ENCODE measurements at regions not wholly inside any gene's neighbourhood (a gene's known extent, or its start where the extent isn't known, plus 50 kb on each side); places are given as distances from the start of the nearest gene placed in this dataset.

GRCh38 chr17:73821665-73822064, 177.4 kb upstream of the SDK2 start:
- H3K27ac ChIP-seq: no peak overlapping the region
- no peaks in the 10 kb centered on the region for H3K36me3 ChIP-seq
- DNase-seq (ENCODE audit: low spot score): no peak
- no peaks in the 10 kb centered on the region for H3K4me1 ChIP-seq (replicated peaks)
- no peaks in the 10 kb centered on the region for H3K27me3 ChIP-seq (replicated peaks; ENCODE audit: insufficient read depth)
- no peaks in the 10 kb centered on the region for H3K9me3 ChIP-seq
- 92% methylated on average over 2 of the region's 2 CpGs for WGBS
- TF ChIP-seq, protein P1, sequence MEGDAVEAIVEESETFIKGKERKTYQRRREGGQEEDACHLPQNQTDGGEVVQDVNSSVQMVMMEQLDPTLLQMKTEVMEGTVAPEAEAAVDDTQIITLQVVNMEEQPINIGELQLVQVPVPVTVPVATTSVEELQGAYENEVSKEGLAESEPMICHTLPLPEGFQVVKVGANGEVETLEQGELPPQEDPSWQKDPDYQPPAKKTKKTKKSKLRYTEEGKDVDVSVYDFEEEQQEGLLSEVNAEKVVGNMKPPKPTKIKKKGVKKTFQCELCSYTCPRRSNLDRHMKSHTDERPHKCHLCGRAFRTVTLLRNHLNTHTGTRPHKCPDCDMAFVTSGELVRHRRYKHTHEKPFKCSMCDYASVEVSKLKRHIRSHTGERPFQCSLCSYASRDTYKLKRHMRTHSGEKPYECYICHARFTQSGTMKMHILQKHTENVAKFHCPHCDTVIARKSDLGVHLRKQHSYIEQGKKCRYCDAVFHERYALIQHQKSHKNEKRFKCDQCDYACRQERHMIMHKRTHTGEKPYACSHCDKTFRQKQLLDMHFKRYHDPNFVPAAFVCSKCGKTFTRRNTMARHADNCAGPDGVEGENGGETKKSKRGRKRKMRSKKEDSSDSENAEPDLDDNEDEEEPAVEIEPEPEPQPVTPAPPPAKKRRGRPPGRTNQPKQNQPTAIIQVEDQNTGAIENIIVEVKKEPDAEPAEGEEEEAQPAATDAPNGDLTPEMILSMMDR (IDR thresholded peaks at IDR 0.05): no peak
- TF ChIP-seq POLR2A (IDR thresholded peaks at IDR 0.05) (no peak), POLR2AphosphoS5 (IDR thresholded peaks at IDR 0.05) (no peak)
- intact Hi-C loops (cut with DNase I): loop anchor here (10.0 kb wide), 1 partner anchor 67 kb away; no protein-coding TSS in a partner anchor
- H3K4me3 ChIP-seq: no peak overlapping the region

DNA sequence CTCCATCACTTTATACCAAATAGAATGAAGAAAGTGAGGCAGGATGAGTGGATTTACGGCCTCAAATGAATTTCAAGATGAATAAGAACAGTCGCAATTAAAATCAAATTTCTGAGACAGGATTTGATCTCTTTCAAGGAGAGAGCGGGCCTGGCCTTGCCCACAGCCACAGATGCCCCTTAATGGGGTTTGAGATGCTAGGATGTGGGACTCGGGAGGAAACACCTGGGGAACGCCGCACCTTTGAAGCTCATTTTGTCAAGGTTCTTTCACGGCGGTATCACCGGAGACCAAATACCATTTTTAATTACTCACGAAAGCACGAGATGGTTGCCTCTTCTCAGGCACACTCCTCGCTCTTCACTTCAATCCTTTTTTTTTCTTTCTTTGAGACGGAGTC, 178.1 kb upstream of the SDK2 start:
- intact Hi-C loops (cut with DNase I): loop anchor here (10.0 kb wide), 1 partner anchor 68 kb away; no protein-coding TSS in a partner anchor
- no peak overlapping the region for H3K4me3 ChIP-seq

GRCh38 chr17:73823684-73824083, 179.4 kb upstream of the SDK2 start:
- H3K36me3 ChIP-seq: no peaks in the 10 kb centered on the region
- no peak overlapping the region for H3K4me3 ChIP-seq
- TF ChIP-seq, protein P1 (IDR thresholded peaks at IDR 0.05): no peak
- TF ChIP-seq POLR2A (IDR thresholded peaks at IDR 0.05): no peak
- TF ChIP-seq POLR2AphosphoS5 (IDR thresholded peaks at IDR 0.05): no peak
- 71% methylated on average over 7 of the region's 7 CpGs for WGBS
- intact Hi-C loops (cut with DNase I): loop anchor here (10.0 kb wide), 1 partner anchor 69 kb away; no protein-coding TSS in a partner anchor
- no peaks in the 10 kb centered on the region for H3K27me3 ChIP-seq (replicated peaks; ENCODE audit: insufficient read depth)
- peaks cover 4% of the 10 kb centered on the region for H3K4me1 ChIP-seq (replicated peaks)
- H3K9me3 ChIP-seq: no peaks in the 10 kb centered on the region
- no peak for DNase-seq (ENCODE audit: low spot score)
- H3K27ac ChIP-seq: no peak overlapping the region

More for the DNA sequence above, 178.1 kb upstream of the SDK2 start:
- H3K27ac ChIP-seq: no peak overlapping the region
- H3K36me3 ChIP-seq: no peaks in the 10 kb centered on the region
- TF ChIP-seq POLR2A (IDR thresholded peaks at IDR 0.05) (no peak), POLR2AphosphoS5 (IDR thresholded peaks at IDR 0.05) (no peak)
- TF ChIP-seq, protein P1 (IDR thresholded peaks at IDR 0.05): no peak
- peaks cover 1% of the 10 kb centered on the region for H3K4me1 ChIP-seq (replicated peaks)
- WGBS: 85% methylated on average over 13 of the region's 13 CpGs
- no peaks in the 10 kb centered on the region for H3K27me3 ChIP-seq (replicated peaks; ENCODE audit: insufficient read depth)
- DNase-seq (ENCODE audit: low spot score): no peak
- no peaks in the 10 kb centered on the region for H3K9me3 ChIP-seq

- Histone ChIP-seq H3K27me3 (replicated peaks; ENCODE audit: insufficient read depth) (no peaks in the 10 kb centered on the region), H3K36me3 (no peaks in the 10 kb centered on the region), H3K4me3 (no peak overlapping the region), H3K4me1 (replicated peaks) (peaks cover 4% of the 10 kb centered on the region), H3K9me3 (no peaks in the 10 kb centered on the region), H3K27ac (no peak overlapping the region)
- intact Hi-C loops (cut with DNase I): loop anchor here (10.0 kb wide), 1 partner anchor 70 kb away; no protein-coding TSS in a partner anchor
- no peak for DNase-seq (ENCODE audit: low spot score)
- 70% methylated on average over 4 of the region's 4 CpGs for WGBS
- TF ChIP-seq POLR2AphosphoS5 (IDR thresholded peaks at IDR 0.05) (no peak), POLR2A (IDR thresholded peaks at IDR 0.05) (no peak)
- TF ChIP-seq, protein P1 (IDR thresholded peaks at IDR 0.05): no peak
These were observed 180.1 kb upstream of the SDK2 start for GRCh38 chr17:73824321-73824720.

GRCh38 chr17:73826181-73826871, 182.1 kb upstream of the SDK2 start:
- H3K27me3 ChIP-seq (replicated peaks; ENCODE audit: insufficient read depth): no peaks in the 10 kb centered on the region
- H3K27ac ChIP-seq: no peak overlapping the region
- no peak overlapping the region for H3K4me3 ChIP-seq
- H3K9me3 ChIP-seq: no peaks in the 10 kb centered on the region
- H3K36me3 ChIP-seq: no peaks in the 10 kb centered on the region
- H3K4me1 ChIP-seq (replicated peaks): peaks cover 4% of the 10 kb centered on the region
- DNase-seq (ENCODE audit: low spot score): no peak
- no peak for TF ChIP-seq POLR2A (IDR thresholded peaks at IDR 0.05)
- 92% methylated on average over 9 of the region's 9 CpGs for WGBS
- intact Hi-C loops (cut with DNase I): loop anchor here (10.0 kb wide), 1 partner anchor 72 kb away; no protein-coding TSS in a partner anchor

Data from prostate gland (tissue), 2 donors.